Vagina (tissue), 2 donors: ENCODE measurements at regions not wholly inside any gene's neighbourhood (a gene's known extent, or its start where the extent isn't known, plus 50 kb on each side); places are given as distances from the start of the nearest gene placed in this dataset.

Experiments
- DNase-seq, 2 donors: peaks; one replicate each; pipeline ENCODE4 v3.0.0-alpha.2; 2017; ENCODE audit errors: extremely low spot score in 2 of 2
- H3K27ac ChIP-seq: fragments of 200-600 bp; sonication (generic); one replicate; pipeline ENCODE4 v1.5.1; 2019
- H3K27me3 ChIP-seq: fragments of 200-600 bp; sonication (generic); one replicate; pipeline ENCODE4 v1.5.1; 2019
- H3K36me3 ChIP-seq, 2 donors: fragments of 200-600 bp; sonication (generic); one replicate each; pipeline ENCODE4 v1.5.1; 2017 to 2019
- H3K4me1 ChIP-seq: fragments of 200-600 bp; sonication (generic); one replicate; pipeline ENCODE4 v1.5.1; 2019
- H3K4me3 ChIP-seq, 2 donors: fragments of 200-600 bp; sonication (generic); 1 replicate in 1 of 2; 2 replicates in 1 of 2; pipeline ENCODE4 v1.5.1; 2016 to 2019
- H3K9me3 ChIP-seq: fragments of 200-600 bp; sonication (generic); one replicate; pipeline ENCODE4 v1.5.1; 2019
- CTCF ChIP-seq, 3 experiments: fragments of 450-650 bp in 2 of 3; fragments of 200-600 bp in 1 of 3; sonication (generic) in 1 of 3; IDR thresholded peaks; one replicate each; pipeline ENCODE4 v1.5.1; 2017 to 2019; ENCODE audit warnings: antibody characterized with exemption in 3 of 3, mild to moderate bottlenecking in 2 of 3, moderate library complexity in 2 of 3
- POLR2A ChIP-seq, 2 donors: fragments of 450-650 bp; IDR thresholded peaks; one replicate each; pipeline ENCODE4 v1.6.1; 2017; ENCODE audit warnings: antibody characterized with exemption in 2 of 2, mild to moderate bottlenecking in 2 of 2, moderate library complexity in 2 of 2
- POLR2AphosphoS5 ChIP-seq, 2 donors: sonication (generic); formaldehyde crosslinking; IDR thresholded peaks; one replicate each; pipeline ENCODE4 v1.9.0; 2017; ENCODE audit warnings: antibody characterized with exemption in 2 of 2, mild to moderate bottlenecking in 2 of 2, low read depth in 1 of 2; ENCODE audit not compliant: insufficient read depth in 1 of 2
- intact Hi-C: fragments of 100-400 bp; cut with DNase I; formaldehyde crosslinking; loops from one replicate; pipeline ENCODE4 v1.15.1; 2023

GRCh38 chr11:70711095-70711910 is 313.0 kb downstream of the CTTN start:
- Histone ChIP-seq H3K27me3 (no peaks in the 10 kb centered on the region), H3K4me3 (no peak overlapping the region), H3K4me1 (peaks cover 7% of the 10 kb centered on the region), H3K36me3 (no peaks in the 10 kb centered on the region), H3K27ac (no peak overlapping the region), H3K9me3 (no peaks in the 10 kb centered on the region)
- intact Hi-C loops: no loop called here
- no peak for DNase-seq
- TF ChIP-seq CTCF (IDR thresholded peaks at IDR 0.05) (no peak), POLR2AphosphoS5 (IDR thresholded peaks at IDR 0.05; ENCODE audit: insufficient read depth in 1 of 2, low read depth in 1 of 2) (no peak), POLR2A (IDR thresholded peaks at IDR 0.05) (no peak)

GRCh38 chr11:70711911-70712185 is 313.5 kb downstream of the CTTN start:
- intact Hi-C loops: no loop called here
- TF ChIP-seq POLR2AphosphoS5 (IDR thresholded peaks at IDR 0.05; ENCODE audit: insufficient read depth in 1 of 2, low read depth in 1 of 2) (no peak), POLR2A (IDR thresholded peaks at IDR 0.05) (no peak), CTCF (IDR thresholded peaks at IDR 0.05) (no peak)
- Histone ChIP-seq H3K27ac (no peak overlapping the region), H3K27me3 (no peaks in the 10 kb centered on the region), H3K9me3 (no peaks in the 10 kb centered on the region), H3K4me1 (peaks cover 7% of the 10 kb centered on the region), H3K4me3 (no peak overlapping the region), H3K36me3 (no peaks in the 10 kb centered on the region)
- DNase-seq: no peak

- TF ChIP-seq POLR2A (IDR thresholded peaks at IDR 0.05) (no peak), CTCF (IDR thresholded peaks at IDR 0.05) (no peak), POLR2AphosphoS5 (IDR thresholded peaks at IDR 0.05; ENCODE audit: insufficient read depth in 1 of 2, low read depth in 1 of 2) (no peak)
- no peak overlapping the region for H3K4me3 ChIP-seq
- no peaks in the 10 kb centered on the region for H3K36me3 ChIP-seq
- H3K27me3 ChIP-seq: no peaks in the 10 kb centered on the region
- H3K4me1 ChIP-seq: peaks cover 7% of the 10 kb centered on the region
- DNase-seq: no peak
- no peak overlapping the region for H3K27ac ChIP-seq
- no peaks in the 10 kb centered on the region for H3K9me3 ChIP-seq
- intact Hi-C loops: no loop called here
Observed at GRCh38 chr11:70712471-70712870, 314.1 kb downstream of the CTTN start.

- intact Hi-C loops: no loop called here
- no peak for TF ChIP-seq CTCF (IDR thresholded peaks at IDR 0.05)
- no peak for TF ChIP-seq POLR2AphosphoS5 (IDR thresholded peaks at IDR 0.05; ENCODE audit: insufficient read depth in 1 of 2, low read depth in 1 of 2)
- TF ChIP-seq POLR2A (IDR thresholded peaks at IDR 0.05): no peak
- Histone ChIP-seq H3K4me1 (peaks cover 7% of the 10 kb centered on the region), H3K27me3 (no peaks in the 10 kb centered on the region), H3K9me3 (no peaks in the 10 kb centered on the region), H3K27ac (no peak overlapping the region), H3K4me3 (no peak overlapping the region), H3K36me3 (no peaks in the 10 kb centered on the region)
- no peak for DNase-seq
Observed at GRCh38 chr11:70713086-70713835, 314.9 kb downstream of the CTTN start.
